ENCODE measurements at regions not wholly inside any gene's neighbourhood (a gene's known extent, or its start where the extent isn't known, plus 50 kb on each side); places are given as distances from the start of the nearest gene placed in this dataset.

- Mint-ChIP-seq H3K27me3 (ENCODE audit: low read depth in 3 of 3) (peaks cover 0 to 2% (median 0%) of the 10 kb centered on the region in 3 donors), H3K4me1 (no peaks in the 10 kb centered on the region), H3K4me3 (no peak overlapping the region), H3K27ac (no peak overlapping the region), H3K36me3 (no peaks in the 10 kb centered on the region), H3K9me3 (peaks cover 0 to 10% (median 2%) of the 10 kb centered on the region in 7 donors)
- intact Hi-C loops (cut with micrococcal nuclease), result no loop called here
- no peak overlapping the region for H3K4me3 ChIP-seq (replicated peaks in 1 of 3; ENCODE audit: low read depth in 2 of 3, low read length in 3 of 3)
- H3K4me2 ChIP-seq (replicated peaks; ENCODE audit: extremely low read depth, low read length, poor library complexity, severe bottlenecking), result no peak overlapping the region
- no CpG with 5 or more reads among the region's 1 CpG for WGBS (ENCODE audit: insufficient coverage)
- H3K27ac ChIP-seq (ENCODE audit: low read depth in 1 of 2, low read length in 2 of 2), result no peak overlapping the region
- no peaks in the 10 kb centered on the region for H4K20me1 ChIP-seq (ENCODE audit: insufficient read depth, low read length)
- no peaks in the 10 kb centered on the region for H3K27me3 ChIP-seq (ENCODE audit: control insufficient read depth in 2 of 2, insufficient read depth in 2 of 2, low read length in 2 of 2)
- H2AFZ ChIP-seq (ENCODE audit: insufficient read depth, low read depth, low read length, poor library complexity, severe bottlenecking), result no peak overlapping the region
- no peaks in the 10 kb centered on the region for H3K9me3 ChIP-seq (replicated peaks in 1 of 2; ENCODE audit: control insufficient read depth in 1 of 2, insufficient read depth in 1 of 2, low read length in 2 of 2)
- no peak for DNase-seq
- H3K4me1 ChIP-seq (ENCODE audit: control insufficient read depth in 1 of 2, insufficient read depth in 2 of 2, low read length in 2 of 2), result no peaks in the 10 kb centered on the region
- no peaks in the 10 kb centered on the region for H3K36me3 ChIP-seq (replicated peaks in 1 of 2; ENCODE audit: control insufficient read depth in 1 of 2, insufficient read depth in 2 of 2, low read length in 2 of 2)
- H3K79me2 ChIP-seq (ENCODE audit: insufficient read depth, low read length), result no peaks in the 10 kb centered on the region
- H3K9ac ChIP-seq (ENCODE audit: insufficient read depth, low read length, poor library complexity, severe bottlenecking), result no peak overlapping the region
- TF ChIP-seq CTCF (IDR thresholded peaks at IDR 0.05), result no peak
Observed at GRCh38 chr11:39462506-39462905, 1996.9 kb downstream of the LRRC4C start.

DNA sequence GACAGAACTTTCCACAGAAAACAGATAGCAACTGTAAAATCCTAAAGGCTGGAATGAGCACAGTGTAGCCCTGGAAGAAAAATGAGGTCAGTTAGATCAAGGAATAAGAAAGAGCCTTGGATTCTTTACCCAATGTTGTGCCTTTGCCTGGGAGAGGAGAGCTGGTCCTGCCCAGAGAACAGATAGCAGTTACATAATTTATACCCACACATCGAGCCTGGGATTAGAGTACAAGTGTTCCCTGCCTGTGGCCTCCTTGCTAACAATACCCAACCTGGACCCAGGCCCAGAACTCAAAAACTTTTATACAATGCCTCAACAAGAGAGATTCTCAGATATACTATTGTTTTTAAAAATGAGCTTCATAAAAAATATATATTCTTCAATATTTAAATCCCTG lies 1998.4 kb downstream of the LRRC4C start:
- no peaks in the 10 kb centered on the region for H3K9me3 ChIP-seq (replicated peaks in 1 of 2; ENCODE audit: control insufficient read depth in 1 of 2, insufficient read depth in 1 of 2, low read length in 2 of 2)
- Mint-ChIP-seq H3K4me3 (no peak overlapping the region), H3K36me3 (no peaks in the 10 kb centered on the region), H3K27ac (no peak overlapping the region), H3K4me1 (no peaks in the 10 kb centered on the region), H3K9me3 (peaks cover 0 to 6% (median 3%) of the 10 kb centered on the region in 7 donors), H3K27me3 (ENCODE audit: low read depth in 3 of 3) (peaks cover 0 to 2% (median 0%) of the 10 kb centered on the region in 3 donors)
- no CpG with 5 or more reads among the region's 1 CpG for WGBS (ENCODE audit: insufficient coverage)
- no peaks in the 10 kb centered on the region for H3K79me2 ChIP-seq (ENCODE audit: insufficient read depth, low read length)
- no peak overlapping the region for H3K27ac ChIP-seq (ENCODE audit: low read depth in 1 of 2, low read length in 2 of 2)
- no peaks in the 10 kb centered on the region for H3K4me1 ChIP-seq (ENCODE audit: control insufficient read depth in 1 of 2, insufficient read depth in 2 of 2, low read length in 2 of 2)
- DNase-seq, result no peak
- no peaks in the 10 kb centered on the region for H3K27me3 ChIP-seq (ENCODE audit: control insufficient read depth in 2 of 2, insufficient read depth in 2 of 2, low read length in 2 of 2)
- no peak overlapping the region for H3K9ac ChIP-seq (ENCODE audit: insufficient read depth, low read length, poor library complexity, severe bottlenecking)
- no peaks in the 10 kb centered on the region for H4K20me1 ChIP-seq (ENCODE audit: insufficient read depth, low read length)
- intact Hi-C loops (cut with micrococcal nuclease), result no loop called here
- no peak overlapping the region for H3K4me2 ChIP-seq (replicated peaks; ENCODE audit: extremely low read depth, low read length, poor library complexity, severe bottlenecking)
- TF ChIP-seq CTCF (IDR thresholded peaks at IDR 0.05), result no peak
- no peak overlapping the region for H3K4me3 ChIP-seq (replicated peaks in 1 of 3; ENCODE audit: low read depth in 2 of 3, low read length in 3 of 3)
- no peaks in the 10 kb centered on the region for H3K36me3 ChIP-seq (replicated peaks in 1 of 2; ENCODE audit: control insufficient read depth in 1 of 2, insufficient read depth in 2 of 2, low read length in 2 of 2)
- no peak overlapping the region for H2AFZ ChIP-seq (ENCODE audit: insufficient read depth, low read depth, low read length, poor library complexity, severe bottlenecking)
